ENCODE measurements at regions not wholly inside any gene's neighbourhood (a gene's known extent, or its start where the extent isn't known, plus 50 kb on each side); places are given as distances from the start of the nearest gene placed in this dataset.

DNA sequence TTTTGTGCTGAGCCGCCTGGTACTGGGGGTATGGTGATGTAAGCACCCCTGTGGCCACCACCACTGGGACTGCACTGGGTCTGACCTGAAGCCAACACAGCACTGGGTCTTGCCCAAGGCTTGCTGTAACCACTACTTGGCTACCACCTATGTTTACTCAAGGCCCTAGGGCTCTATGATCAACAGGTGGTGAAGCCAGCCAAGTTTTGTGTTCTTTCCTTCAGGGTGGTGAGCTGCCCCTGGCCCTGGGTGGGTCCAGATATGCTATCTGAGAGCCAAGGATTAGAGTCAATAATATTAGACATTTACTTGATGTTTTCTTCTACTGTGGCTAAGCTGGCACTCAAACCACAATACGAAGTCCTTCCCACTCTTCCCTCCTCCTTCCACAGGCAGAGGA, 55.1 kb upstream of the PAGE4 start:
- no peak overlapping the region for H3K4me3 Mint-ChIP-seq
- CTCF ChIA-PET: no interaction called here
- H3K27ac Mint-ChIP-seq: no peak overlapping the region
- no peak for DNase-seq
- H3K4me1 Mint-ChIP-seq: no peaks in the 10 kb centered on the region
- H3K27me3 Mint-ChIP-seq: peaks cover 12% of the 10 kb centered on the region
- no peaks in the 10 kb centered on the region for H3K36me3 Mint-ChIP-seq (ENCODE audit: low read depth)
- POLR2A ChIA-PET: no interaction called here
- no peaks in the 10 kb centered on the region for H3K9me3 Mint-ChIP-seq

DNA sequence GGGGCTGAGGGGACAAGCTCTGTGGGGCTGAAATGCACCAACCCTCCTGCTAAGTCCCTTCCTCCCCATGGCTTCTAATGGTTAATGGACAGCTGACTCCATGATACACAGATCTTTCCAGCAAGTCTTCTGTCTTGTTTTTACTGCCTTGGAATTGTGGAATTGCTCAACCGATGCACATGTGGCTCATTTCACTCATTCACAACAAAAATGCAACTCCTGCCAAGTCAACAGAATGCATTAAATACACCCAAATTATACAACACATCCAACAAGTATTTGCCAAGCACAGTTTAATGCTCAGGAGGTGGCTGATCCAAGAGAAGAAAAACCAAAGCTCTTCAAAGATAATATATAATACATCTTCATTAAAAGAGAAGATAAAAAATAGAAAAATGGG, 61.9 kb upstream of the PAGE4 start:
- CTCF ChIA-PET: no interaction called here
- DNase-seq: no peak
- Mint-ChIP-seq H3K27me3 (peaks cover 7% of the 10 kb centered on the region), H3K36me3 (ENCODE audit: low read depth) (no peaks in the 10 kb centered on the region), H3K4me1 (no peaks in the 10 kb centered on the region), H3K27ac (no peak overlapping the region), H3K4me3 (no peak overlapping the region), H3K9me3 (no peaks in the 10 kb centered on the region)
- POLR2A ChIA-PET: interaction anchor here (0.7 kb wide), 1 partner anchor 41 kb away, joined by 3 read pairs; no protein-coding TSS in a partner anchor

- no peaks in the 10 kb centered on the region for H3K36me3 Mint-ChIP-seq (ENCODE audit: low read depth)
- ChIA-PET CTCF (no interaction called here), POLR2A (no interaction called here)
- no peaks in the 10 kb centered on the region for H3K9me3 Mint-ChIP-seq
- peaks cover 1% of the 10 kb centered on the region for H3K27me3 Mint-ChIP-seq
- DNase-seq: no peak
- no peaks in the 10 kb centered on the region for H3K4me1 Mint-ChIP-seq
- H3K27ac Mint-ChIP-seq: no peak overlapping the region
- H3K4me3 Mint-ChIP-seq: no peak overlapping the region
These were observed 66.5 kb upstream of the PAGE1 start for GRCh38 chrX:49762175-49762720.

DNA sequence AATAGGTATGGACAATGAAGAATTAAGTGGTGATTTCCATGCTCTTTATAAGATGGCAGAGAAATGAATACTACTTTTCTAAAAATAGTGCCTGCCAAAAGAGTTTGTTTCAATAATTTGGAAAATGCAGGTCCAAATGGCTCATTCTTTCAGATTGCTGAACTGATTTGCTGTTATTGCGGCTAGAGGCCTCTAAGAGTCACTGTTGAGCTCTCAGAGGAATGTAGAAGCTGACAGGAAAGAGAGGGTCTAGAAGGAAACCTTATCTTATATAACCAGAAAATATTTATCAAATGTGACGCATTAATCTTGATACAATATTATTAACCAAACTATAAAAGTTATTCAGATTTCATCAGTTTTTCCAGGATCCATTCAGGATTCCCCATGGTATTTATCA, 65.7 kb upstream of the PAGE1 start:
- ChIA-PET CTCF (no interaction called here), POLR2A (no interaction called here)
- Mint-ChIP-seq H3K36me3 (ENCODE audit: low read depth) (no peaks in the 10 kb centered on the region), H3K9me3 (no peaks in the 10 kb centered on the region), H3K27me3 (peaks cover 4% of the 10 kb centered on the region), H3K27ac (no peak overlapping the region), H3K4me1 (no peaks in the 10 kb centered on the region), H3K4me3 (no peak overlapping the region)
- DNase-seq: no peak

GRCh38 chrX:49760290-49760890, 64.6 kb upstream of the PAGE1 start:
- POLR2A ChIA-PET: no interaction called here
- CTCF ChIA-PET: no interaction called here
- H3K27me3 Mint-ChIP-seq: peaks cover 12% of the 10 kb centered on the region

DNA sequence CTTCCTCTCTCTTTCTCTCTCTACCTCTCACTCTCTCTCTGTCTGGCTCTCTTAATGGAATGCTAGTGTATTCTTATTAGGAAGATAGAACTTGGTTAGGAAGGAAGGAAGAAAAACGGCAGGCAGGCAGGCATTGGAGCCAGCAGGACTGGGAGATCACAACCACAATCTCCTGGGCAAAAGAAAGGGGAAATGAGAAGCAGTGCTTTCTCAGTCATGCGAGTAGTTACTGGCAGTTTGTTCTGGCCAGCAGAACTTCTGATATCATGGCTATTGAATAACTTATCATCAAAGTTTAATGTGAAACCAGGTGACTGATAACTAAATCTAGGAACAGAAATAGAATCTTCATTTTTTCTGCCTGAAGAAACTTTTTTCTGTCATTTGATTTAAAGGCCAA, 60.9 kb upstream of the PAGE1 start:
- Mint-ChIP-seq H3K4me1 (peaks cover 2% of the 10 kb centered on the region), H3K4me3 (no peak overlapping the region), H3K27ac (no peak overlapping the region), H3K27me3 (peaks cover 14% of the 10 kb centered on the region), H3K9me3 (no peaks in the 10 kb centered on the region), H3K36me3 (ENCODE audit: low read depth) (no peaks in the 10 kb centered on the region)
- DNase-seq: no peak
- POLR2A ChIA-PET: no interaction called here
- CTCF ChIA-PET: interaction anchor here (2.0 kb wide), 1 partner anchor 564 kb away, joined by 5 read pairs; no protein-coding TSS in a partner anchor

More at GRCh38 chrX:49760290-49760890, 64.6 kb upstream of the PAGE1 start:
- H3K36me3 Mint-ChIP-seq (ENCODE audit: low read depth): no peaks in the 10 kb centered on the region
- H3K4me1 Mint-ChIP-seq: no peaks in the 10 kb centered on the region
- no peak overlapping the region for H3K4me3 Mint-ChIP-seq
- no peak overlapping the region for H3K27ac Mint-ChIP-seq
- no peak for DNase-seq
- H3K9me3 Mint-ChIP-seq: no peaks in the 10 kb centered on the region

- CTCF ChIA-PET: interaction anchor here (1.9 kb wide), 1 partner anchor 562 kb away, joined by 6 read pairs; no protein-coding TSS in a partner anchor
- no peak overlapping the region for H3K27ac Mint-ChIP-seq
- no peaks in the 10 kb centered on the region for H3K36me3 Mint-ChIP-seq (ENCODE audit: low read depth)
- POLR2A ChIA-PET: interaction anchor here (0.5 to 0.9 kb wide), 2 partner anchors 562 to 674 kb away, joined by 3 to 4 read pairs; no protein-coding TSS in a partner anchor
- H3K9me3 Mint-ChIP-seq: no peaks in the 10 kb centered on the region
- DNase-seq: peak; percentile 48
- no peak overlapping the region for H3K4me3 Mint-ChIP-seq
- peaks cover 17% of the 10 kb centered on the region for H3K27me3 Mint-ChIP-seq
- H3K4me1 Mint-ChIP-seq: peaks cover 2% of the 10 kb centered on the region
These were observed 58.6 kb upstream of the PAGE1 start for GRCh38 chrX:49754233-49754857.

GRCh38 chrX:49753691-49754090, 57.9 kb upstream of the PAGE1 start:
- H3K36me3 Mint-ChIP-seq (ENCODE audit: low read depth): no peaks in the 10 kb centered on the region
- H3K27ac Mint-ChIP-seq: no peak overlapping the region
- CTCF ChIA-PET: interaction anchor here (1.9 kb wide), 1 partner anchor 561 kb away, joined by 6 read pairs; no protein-coding TSS in a partner anchor
- no peak for DNase-seq
- peaks cover 2% of the 10 kb centered on the region for H3K4me1 Mint-ChIP-seq
- POLR2A ChIA-PET: no interaction called here
- H3K27me3 Mint-ChIP-seq: peaks cover 17% of the 10 kb centered on the region
- no peaks in the 10 kb centered on the region for H3K9me3 Mint-ChIP-seq
- H3K4me3 Mint-ChIP-seq: no peak overlapping the region

GRCh38 chrX:49748211-49748956, 52.6 kb upstream of the PAGE1 start:
- Mint-ChIP-seq H3K4me3 (no peak overlapping the region), H3K27me3 (peaks cover 13% of the 10 kb centered on the region), H3K9me3 (no peaks in the 10 kb centered on the region), H3K4me1 (no peaks in the 10 kb centered on the region), H3K36me3 (ENCODE audit: low read depth) (no peaks in the 10 kb centered on the region), H3K27ac (no peak overlapping the region)
- ChIA-PET POLR2A (no interaction called here), CTCF (interaction anchor here (0.5 kb wide), 1 partner anchor 87 kb away, joined by 3 read pairs; no protein-coding TSS in a partner anchor)
- DNase-seq: no peak

DNA sequence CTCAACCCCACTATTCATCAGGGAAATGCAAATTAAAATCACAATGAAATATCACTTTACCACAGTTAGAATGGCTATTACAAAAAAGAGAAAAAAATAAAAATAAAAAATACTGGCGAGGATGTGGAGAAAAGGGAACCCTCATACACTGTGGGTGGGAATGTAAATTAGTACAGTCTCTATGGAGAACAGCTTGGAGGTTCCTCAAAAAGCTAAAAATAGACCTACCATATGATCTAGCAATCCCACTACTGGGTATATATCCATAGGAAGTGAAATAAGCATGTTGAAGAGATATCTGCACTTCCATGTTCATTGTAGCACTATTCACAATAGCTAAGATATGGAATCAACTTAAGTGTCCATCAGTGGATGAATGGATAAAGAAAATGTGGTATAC, 50.5 kb upstream of the PAGE1 start:
- peaks cover 13% of the 10 kb centered on the region for H3K27me3 Mint-ChIP-seq
- ChIA-PET CTCF (no interaction called here), POLR2A (no interaction called here)

More for the DNA sequence above, 50.5 kb upstream of the PAGE1 start:
- Mint-ChIP-seq H3K36me3 (ENCODE audit: low read depth) (no peaks in the 10 kb centered on the region), H3K27ac (no peak overlapping the region), H3K4me1 (no peaks in the 10 kb centered on the region), H3K4me3 (no peak overlapping the region), H3K9me3 (no peaks in the 10 kb centered on the region)
- no peak for DNase-seq
